GM06990 (cell line): ENCODE measurements at regions not wholly inside any gene's neighbourhood (a gene's known extent, or its start where the extent isn't known, plus 50 kb on each side); places are given as distances from the start of the nearest gene placed in this dataset.

Experiments
- DNase-seq: peaks from one replicate; pipeline ENCODE4 v3.0.0-alpha.2; 2011; ENCODE audit not compliant: insufficient read length; ENCODE audit errors: extremely low read depth
- H3K27me3 ChIP-seq: replicated peaks from 2 replicates; pipeline ENCODE4 v1.6.0; 2011; ENCODE audit warnings: low read length; ENCODE audit not compliant: control insufficient read depth, insufficient read depth
- H3K36me3 ChIP-seq: 2 replicates; pipeline ENCODE4 v1.5.1; 2011; ENCODE audit warnings: low read length; ENCODE audit not compliant: control insufficient read depth, insufficient read depth
- H3K4me3 ChIP-seq: replicated peaks from 2 replicates; pipeline ENCODE4 v1.5.1; 2011; ENCODE audit warnings: low read depth, mild to moderate bottlenecking, control low read depth, low read length
- CTCF ChIP-seq: IDR thresholded peaks from 2 replicates; pipeline ENCODE4 v1.5.1; 2011; ENCODE audit warnings: low read length, control low read depth, mild to moderate bottlenecking, inconsistent platforms; ENCODE audit not compliant: insufficient read depth, poor library complexity, severe bottlenecking

GRCh38 chr15:23910030-23910429 is 222.9 kb upstream of the NDN start:
- no peaks in the 10 kb centered on the region for H3K27me3 ChIP-seq
- H3K4me3 ChIP-seq, result no peak overlapping the region
- no peak for DNase-seq
- no peak for TF ChIP-seq CTCF
- no peaks in the 10 kb centered on the region for H3K36me3 ChIP-seq

DNA sequence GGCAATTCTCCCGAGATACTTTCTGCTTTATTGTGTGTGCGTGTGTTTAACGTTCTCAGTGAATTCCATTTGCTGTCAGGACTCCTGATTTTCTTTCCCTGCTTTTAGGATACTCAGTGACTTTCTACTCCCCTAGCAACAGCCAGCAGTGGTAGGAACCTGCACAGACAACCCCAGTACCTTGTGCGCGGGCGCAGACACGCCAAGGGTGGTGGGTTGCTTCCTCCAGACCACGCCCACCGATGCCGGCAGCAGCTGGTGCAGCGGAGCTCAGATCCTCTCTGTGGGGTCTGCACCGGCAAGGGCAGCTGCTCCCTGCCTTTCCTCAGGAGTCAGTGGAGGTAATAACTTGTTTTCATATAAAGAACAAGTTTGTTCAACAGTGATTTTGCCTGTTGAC is 225.1 kb upstream of the NDN start:
- Histone ChIP-seq H3K4me3 (no peak overlapping the region), H3K36me3 (no peaks in the 10 kb centered on the region), H3K27me3 (no peaks in the 10 kb centered on the region)
- TF ChIP-seq CTCF, result no peak
- no peak for DNase-seq

DNA sequence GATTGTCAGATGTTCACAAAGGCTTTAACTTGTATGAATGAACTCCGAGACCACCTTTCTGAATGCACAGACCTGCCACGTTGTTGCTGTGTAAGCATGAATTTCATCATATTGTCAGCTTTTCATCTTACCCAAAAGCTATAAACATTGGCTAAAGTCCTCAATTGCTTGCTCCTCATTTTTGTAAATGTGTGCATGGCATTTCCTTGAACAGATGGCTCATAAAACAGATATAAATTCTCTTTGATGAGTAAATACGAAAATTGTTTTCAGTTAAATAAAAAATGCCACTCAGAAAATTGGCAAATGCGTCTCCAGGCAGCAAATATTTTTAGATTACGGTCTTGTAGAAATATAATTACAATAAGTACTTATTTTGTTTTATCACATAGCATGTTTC is 226.0 kb upstream of the NDN start:
- no peak for DNase-seq
- no peak overlapping the region for H3K4me3 ChIP-seq
- H3K36me3 ChIP-seq, result no peaks in the 10 kb centered on the region
- H3K27me3 ChIP-seq, result no peaks in the 10 kb centered on the region
- no peak for TF ChIP-seq CTCF

- Histone ChIP-seq H3K36me3 (no peaks in the 10 kb centered on the region), H3K27me3 (no peaks in the 10 kb centered on the region), H3K4me3 (no peak overlapping the region)
- no peak for DNase-seq
- no peak for TF ChIP-seq CTCF
Observed at GRCh38 chr15:23913635-23914034, 226.5 kb upstream of the NDN start.

- no peaks in the 10 kb centered on the region for H3K27me3 ChIP-seq
- DNase-seq, result no peak
- H3K36me3 ChIP-seq, result no peaks in the 10 kb centered on the region
- TF ChIP-seq CTCF, result no peak
- no peak overlapping the region for H3K4me3 ChIP-seq
Observed at GRCh38 chr15:23924686-23925085, 237.6 kb upstream of the NDN start.

- no peak for TF ChIP-seq CTCF
- no peak overlapping the region for H3K4me3 ChIP-seq
- no peaks in the 10 kb centered on the region for H3K27me3 ChIP-seq
- no peak for DNase-seq
- no peaks in the 10 kb centered on the region for H3K36me3 ChIP-seq
Observed at GRCh38 chr15:23954931-23955330, 267.8 kb upstream of the NDN start.
